Upper lobe of left lung (tissue), 4 donors: ENCODE measurements at regions not wholly inside any gene's neighbourhood (a gene's known extent, or its start where the extent isn't known, plus 50 kb on each side); places are given as distances from the start of the nearest gene placed in this dataset.

ENCODE experiments used
- POLR2A ChIP-seq, 4 donors: fragments of 450-650 bp; IDR thresholded peaks; one replicate each; pipeline ENCODE4 v1.5.1; 2016 to 2017; ENCODE audit warnings: antibody characterized with exemption in 4 of 4, mild to moderate bottlenecking in 2 of 4
- TF ChIP-seq, protein P1 (sequence below), 6 experiments: fragments of 450-650 bp in 4 of 6; fragments of 200-600 bp in 2 of 6; sonication (generic) in 2 of 6; IDR thresholded peaks; one replicate each; pipeline ENCODE4 v1.5.1; 2016 to 2019; ENCODE audit warnings: antibody characterized with exemption in 6 of 6

DNA sequence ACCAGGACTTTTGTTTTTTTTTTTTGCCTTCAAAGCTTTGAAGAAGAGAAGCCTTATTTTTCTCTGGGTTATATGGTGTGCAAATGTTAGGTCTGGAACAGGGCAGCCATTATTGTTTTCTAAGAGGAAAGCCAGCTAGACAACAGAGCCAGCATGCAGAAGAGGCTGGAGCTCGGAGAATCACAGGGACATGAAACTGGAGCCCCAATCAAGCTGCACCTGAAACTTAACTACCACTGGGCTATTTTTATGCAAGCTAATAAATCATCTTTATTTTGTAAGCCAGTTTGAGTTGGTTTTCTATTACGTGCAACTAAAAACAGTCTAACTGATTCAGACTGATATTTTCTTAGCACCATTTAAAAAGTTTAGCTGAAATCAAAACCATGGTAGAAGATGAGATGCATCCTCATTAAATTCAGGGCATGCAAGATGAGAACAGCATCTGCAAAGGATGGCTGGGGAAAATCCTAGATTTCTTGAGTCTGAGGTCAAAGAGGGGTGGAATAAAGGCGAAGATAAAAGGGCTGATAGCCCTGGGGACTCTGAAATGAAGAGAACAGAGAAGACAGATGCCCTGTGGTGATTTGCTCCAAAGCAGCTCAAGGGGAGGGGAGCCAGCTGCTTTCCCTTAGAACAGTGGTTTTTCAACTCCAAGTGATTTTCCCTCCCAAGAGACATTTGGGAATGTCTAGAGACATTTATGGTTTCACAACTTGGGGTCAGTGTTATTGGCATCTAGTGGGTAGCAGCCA, 177.1 kb upstream of the WSCD1 start:
- TF ChIP-seq, protein P1, sequence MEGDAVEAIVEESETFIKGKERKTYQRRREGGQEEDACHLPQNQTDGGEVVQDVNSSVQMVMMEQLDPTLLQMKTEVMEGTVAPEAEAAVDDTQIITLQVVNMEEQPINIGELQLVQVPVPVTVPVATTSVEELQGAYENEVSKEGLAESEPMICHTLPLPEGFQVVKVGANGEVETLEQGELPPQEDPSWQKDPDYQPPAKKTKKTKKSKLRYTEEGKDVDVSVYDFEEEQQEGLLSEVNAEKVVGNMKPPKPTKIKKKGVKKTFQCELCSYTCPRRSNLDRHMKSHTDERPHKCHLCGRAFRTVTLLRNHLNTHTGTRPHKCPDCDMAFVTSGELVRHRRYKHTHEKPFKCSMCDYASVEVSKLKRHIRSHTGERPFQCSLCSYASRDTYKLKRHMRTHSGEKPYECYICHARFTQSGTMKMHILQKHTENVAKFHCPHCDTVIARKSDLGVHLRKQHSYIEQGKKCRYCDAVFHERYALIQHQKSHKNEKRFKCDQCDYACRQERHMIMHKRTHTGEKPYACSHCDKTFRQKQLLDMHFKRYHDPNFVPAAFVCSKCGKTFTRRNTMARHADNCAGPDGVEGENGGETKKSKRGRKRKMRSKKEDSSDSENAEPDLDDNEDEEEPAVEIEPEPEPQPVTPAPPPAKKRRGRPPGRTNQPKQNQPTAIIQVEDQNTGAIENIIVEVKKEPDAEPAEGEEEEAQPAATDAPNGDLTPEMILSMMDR (IDR thresholded peaks at IDR 0.05), result no peak
- no peak for TF ChIP-seq POLR2A (IDR thresholded peaks at IDR 0.05)
